Smooth muscle cell (in vitro differentiated cells): ENCODE measurements at regions not wholly inside any gene's neighbourhood (a gene's known extent, or its start where the extent isn't known, plus 50 kb on each side); places are given as distances from the start of the nearest gene placed in this dataset.

Source experiments
- DNase-seq: peaks from one replicate; lab custom pipeline; 2025; ENCODE audit not compliant: unreplicated experiment; lab: John Stamatoyannopoulos, UW
- H2AFZ ChIP-seq: fragments of 200-600 bp; sonication (generic); 2 replicates; pipeline ENCODE4 v1.6.0; 2016; ENCODE audit warnings: antibody characterized with exemption, low read depth, mild to moderate bottlenecking
- H3F3A ChIP-seq: fragments of 200-600 bp; sonication (generic); 2 replicates; pipeline ENCODE4 v1.6.0; 2017; ENCODE audit warnings: antibody characterized with exemption, low read depth
- H3K27ac ChIP-seq: fragments of 200-600 bp; sonication (generic); 2 replicates; pipeline ENCODE4 v1.5.1; 2016; ENCODE audit warnings: low read depth, mild to moderate bottlenecking
- H3K27me3 ChIP-seq: fragments of 200-600 bp; sonication (generic); 2 replicates; pipeline ENCODE4 v1.6.1; 2016; ENCODE audit warnings: low read depth, mild to moderate bottlenecking
- H3K36me3 ChIP-seq: fragments of 200-600 bp; sonication (generic); 2 replicates; pipeline ENCODE4 v1.5.1; 2016; ENCODE audit warnings: low read depth
- H3K4me1 ChIP-seq: fragments of 200-600 bp; sonication (generic); 2 replicates; pipeline ENCODE4 v1.5.1; 2016; ENCODE audit warnings: low read depth
- H3K4me2 ChIP-seq: fragments of 200-600 bp; sonication (generic); 2 replicates; pipeline ENCODE4 v1.6.0; 2016; ENCODE audit warnings: mild to moderate bottlenecking
- H3K4me3 ChIP-seq: fragments of 200-600 bp; sonication (generic); 2 replicates; pipeline ENCODE4 v1.5.1; 2016; ENCODE audit warnings: mild to moderate bottlenecking
- H3K79me2 ChIP-seq: fragments of 200-600 bp; sonication (generic); 2 replicates; pipeline ENCODE4 v1.6.0; 2016; ENCODE audit warnings: low read depth, mild to moderate bottlenecking
- H3K9ac ChIP-seq: fragments of 200-600 bp; sonication (generic); 2 replicates; pipeline ENCODE4 v1.6.0; 2016; ENCODE audit warnings: low read depth
- H3K9me3 ChIP-seq: fragments of 200-600 bp; sonication (generic); replicated peaks from 2 replicates; pipeline ENCODE4 v1.5.1; 2016; ENCODE audit warnings: low read depth
- H4K20me1 ChIP-seq: fragments of 200-600 bp; sonication (generic); 2 replicates; pipeline ENCODE4 v1.6.0; 2016; ENCODE audit warnings: low read depth
- WGBS: methylation state at CpG from one replicate; pipeline ENCODE4 v1.1.7; 2016; ENCODE audit warnings: low lambda C conversion rate; 5-methylcytosine and 5-hydroxymethylcytosine counted together
- TF ChIP-seq, protein P1 (sequence below): fragments of 200-600 bp; sonication (generic); IDR thresholded peaks from 2 replicates; pipeline ENCODE4 v1.5.1; 2017; ENCODE audit warnings: borderline replicate concordance, mild to moderate bottlenecking, antibody characterized with exemption; ENCODE audit not compliant: insufficient read depth, poor library complexity, severe bottlenecking

DNA sequence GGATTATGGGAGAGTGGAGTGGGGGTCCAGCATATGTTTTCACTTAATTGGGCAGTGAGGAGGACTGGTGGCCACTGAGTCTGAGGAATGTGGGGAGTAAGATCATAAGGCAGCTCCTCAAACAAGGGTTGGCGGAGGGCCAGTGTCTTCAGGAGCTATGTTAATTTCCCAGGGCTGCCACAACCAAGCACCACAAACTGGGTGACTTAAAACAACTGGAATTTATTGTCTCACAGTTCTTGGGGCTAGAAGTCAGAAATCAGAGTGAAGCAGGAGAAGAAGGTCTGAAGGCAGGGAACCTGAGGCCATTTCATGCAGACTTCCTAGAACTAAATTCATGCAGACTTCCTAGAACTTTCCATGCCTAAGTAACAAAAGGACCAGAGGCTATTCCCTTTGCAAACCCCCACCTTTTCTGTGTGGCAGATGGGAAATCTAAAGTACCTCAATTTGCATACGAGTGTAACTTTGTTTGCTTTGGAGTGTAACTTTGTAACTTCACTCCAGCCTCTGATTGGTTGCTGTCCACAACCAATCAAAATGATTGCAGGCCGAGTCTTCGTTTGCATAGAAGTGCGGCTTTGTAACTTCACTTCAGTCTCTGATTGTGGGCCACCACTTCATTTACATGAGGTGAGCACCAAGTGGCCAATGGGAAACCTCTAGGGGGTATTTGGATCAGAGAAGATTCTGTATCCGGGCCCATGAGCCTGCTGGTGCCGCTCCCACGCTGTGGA, 50.5 kb upstream of the ZBED5 start:
- H3K4me1 ChIP-seq, result no peaks in the 10 kb centered on the region
- H4K20me1 ChIP-seq, result no peaks in the 10 kb centered on the region
- TF ChIP-seq, protein P1, sequence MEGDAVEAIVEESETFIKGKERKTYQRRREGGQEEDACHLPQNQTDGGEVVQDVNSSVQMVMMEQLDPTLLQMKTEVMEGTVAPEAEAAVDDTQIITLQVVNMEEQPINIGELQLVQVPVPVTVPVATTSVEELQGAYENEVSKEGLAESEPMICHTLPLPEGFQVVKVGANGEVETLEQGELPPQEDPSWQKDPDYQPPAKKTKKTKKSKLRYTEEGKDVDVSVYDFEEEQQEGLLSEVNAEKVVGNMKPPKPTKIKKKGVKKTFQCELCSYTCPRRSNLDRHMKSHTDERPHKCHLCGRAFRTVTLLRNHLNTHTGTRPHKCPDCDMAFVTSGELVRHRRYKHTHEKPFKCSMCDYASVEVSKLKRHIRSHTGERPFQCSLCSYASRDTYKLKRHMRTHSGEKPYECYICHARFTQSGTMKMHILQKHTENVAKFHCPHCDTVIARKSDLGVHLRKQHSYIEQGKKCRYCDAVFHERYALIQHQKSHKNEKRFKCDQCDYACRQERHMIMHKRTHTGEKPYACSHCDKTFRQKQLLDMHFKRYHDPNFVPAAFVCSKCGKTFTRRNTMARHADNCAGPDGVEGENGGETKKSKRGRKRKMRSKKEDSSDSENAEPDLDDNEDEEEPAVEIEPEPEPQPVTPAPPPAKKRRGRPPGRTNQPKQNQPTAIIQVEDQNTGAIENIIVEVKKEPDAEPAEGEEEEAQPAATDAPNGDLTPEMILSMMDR, result no peak
- H3K27me3 ChIP-seq, result no peaks in the 10 kb centered on the region
- H3K36me3 ChIP-seq, result no peaks in the 10 kb centered on the region
- no peak for DNase-seq
- H3F3A ChIP-seq, result peaks cover 5% of the 10 kb centered on the region
- H3K79me2 ChIP-seq, result no peaks in the 10 kb centered on the region
- no peak overlapping the region for H2AFZ ChIP-seq
- H3K4me2 ChIP-seq, result peak overlapping the region; percentile 20
- no peak overlapping the region for H3K4me3 ChIP-seq
- H3K27ac ChIP-seq, result peak overlapping the region; percentile 56
- WGBS, result 85% methylated on average over 8 of the region's 8 CpGs
- no peaks in the 10 kb centered on the region for H3K9me3 ChIP-seq
- no peak overlapping the region for H3K9ac ChIP-seq
